HG03025 (cell line): ENCODE measurements at regions not wholly inside any gene's neighbourhood (a gene's known extent, or its start where the extent isn't known, plus 50 kb on each side); places are given as distances from the start of the nearest gene placed in this dataset.
"Not testable (repeated sequence)": the region's sequence is repeated elsewhere in the genome, so short reads cannot be mapped to it uniquely, and the experiment has no call there.

Experiments
- ATAC-seq: cut with Tn5 transposase; IDR thresholded peaks from one replicate; pipeline ENCODE4 v1.9.1; 2021; ENCODE audit warnings: mild to moderate bottlenecking, moderate library complexity; ENCODE audit not compliant: unreplicated experiment, low FRiP score

DNA sequence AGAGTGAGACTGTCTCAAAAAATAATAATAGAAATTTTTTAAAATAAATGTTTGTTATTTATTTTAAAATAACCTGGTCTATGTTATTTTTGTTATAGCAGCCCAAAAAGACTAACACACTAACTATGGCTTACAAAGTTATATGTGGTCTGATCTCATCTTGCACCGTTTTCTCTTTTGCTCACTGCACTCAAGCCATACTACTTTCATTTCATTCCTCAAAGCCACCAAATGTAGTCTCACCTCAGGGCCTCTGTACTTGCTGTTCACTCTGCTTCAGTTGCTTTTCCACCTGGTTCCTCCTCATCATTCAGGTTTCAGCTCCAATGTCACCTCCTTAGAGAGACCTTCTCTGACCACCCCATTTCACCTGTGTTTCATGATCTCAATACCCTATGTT lies 55.2 kb upstream of the MDM1 start:
- ATAC-seq = no peak

DNA sequence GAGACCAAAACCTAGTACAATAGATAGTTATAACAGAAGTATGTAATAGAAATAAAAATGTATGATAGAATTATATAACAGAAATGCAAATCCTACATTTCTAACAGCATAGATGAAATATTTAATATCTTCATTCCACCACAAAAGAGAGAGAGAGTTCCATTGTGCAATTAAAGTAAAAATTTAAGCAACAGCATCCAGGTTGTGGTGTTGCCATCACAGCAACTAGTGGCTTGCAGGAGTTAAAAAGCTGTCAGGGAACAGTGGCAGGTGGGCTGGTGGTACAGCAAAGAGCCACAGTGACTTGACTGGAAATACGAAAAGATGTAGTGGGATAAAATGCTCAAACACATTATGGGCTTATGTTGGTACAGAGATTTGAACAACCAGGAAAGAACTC lies 57.1 kb upstream of the MDM1 start:
- ATAC-seq = no peak

DNA sequence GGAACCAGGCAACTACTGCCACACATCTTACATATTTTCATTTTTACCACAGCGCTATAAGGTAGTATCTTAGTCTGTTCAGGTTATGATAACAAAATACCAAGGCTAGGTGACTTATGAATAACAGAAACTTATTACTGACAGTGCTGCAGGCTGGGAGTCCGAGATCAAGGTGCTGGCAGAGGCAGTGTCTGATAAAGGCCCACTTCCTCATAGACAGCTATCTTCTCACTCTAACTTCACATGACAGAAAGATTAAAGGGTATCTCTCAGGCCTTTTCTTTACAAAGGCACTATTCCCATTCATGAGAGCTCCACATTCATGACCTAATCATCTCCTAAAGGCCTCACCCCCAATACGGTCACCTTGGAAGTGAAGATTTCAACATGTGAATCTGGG lies 59.8 kb upstream of the MDM1 start:
- ATAC-seq = no peak

DNA sequence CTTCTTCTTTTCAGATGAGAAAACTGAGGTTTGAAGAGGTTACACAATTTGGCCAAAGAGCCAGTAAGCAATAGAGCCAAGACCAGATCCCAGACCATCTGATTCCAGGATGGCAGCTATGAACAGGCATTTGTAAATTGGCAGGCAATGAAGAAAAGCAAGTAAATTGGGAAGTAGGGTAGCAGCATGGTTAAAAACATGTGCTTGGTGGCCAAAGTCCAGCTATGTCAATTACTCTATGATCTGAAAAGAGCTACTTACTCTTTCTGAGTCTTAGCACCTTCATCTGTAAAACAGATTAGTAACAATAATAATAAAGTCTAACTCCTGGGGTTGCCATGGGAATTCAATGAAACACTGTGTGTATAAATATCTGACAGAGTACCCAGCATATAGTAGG lies 60.2 kb upstream of the MDM1 start:
- no peak for ATAC-seq

DNA sequence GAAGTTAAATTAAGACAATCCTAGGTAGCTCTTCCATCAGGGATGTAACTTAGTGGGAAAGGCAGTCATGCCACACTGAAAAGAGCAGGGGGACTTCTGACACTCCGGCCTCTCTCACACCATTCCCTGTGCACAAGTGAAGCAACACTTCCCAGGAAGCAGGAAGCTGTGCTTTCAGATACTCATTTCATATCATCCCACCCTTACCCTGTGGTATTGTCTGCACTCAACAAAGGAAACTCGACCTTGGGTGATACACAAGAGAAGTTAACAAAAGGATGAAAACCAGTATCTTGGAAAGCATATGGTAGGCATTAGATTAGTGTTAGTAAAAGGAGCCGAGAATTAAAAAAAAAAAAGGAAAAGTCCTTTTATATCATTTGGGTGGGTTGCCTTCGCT lies 61.3 kb upstream of the MDM1 start:
- no peak for ATAC-seq

DNA sequence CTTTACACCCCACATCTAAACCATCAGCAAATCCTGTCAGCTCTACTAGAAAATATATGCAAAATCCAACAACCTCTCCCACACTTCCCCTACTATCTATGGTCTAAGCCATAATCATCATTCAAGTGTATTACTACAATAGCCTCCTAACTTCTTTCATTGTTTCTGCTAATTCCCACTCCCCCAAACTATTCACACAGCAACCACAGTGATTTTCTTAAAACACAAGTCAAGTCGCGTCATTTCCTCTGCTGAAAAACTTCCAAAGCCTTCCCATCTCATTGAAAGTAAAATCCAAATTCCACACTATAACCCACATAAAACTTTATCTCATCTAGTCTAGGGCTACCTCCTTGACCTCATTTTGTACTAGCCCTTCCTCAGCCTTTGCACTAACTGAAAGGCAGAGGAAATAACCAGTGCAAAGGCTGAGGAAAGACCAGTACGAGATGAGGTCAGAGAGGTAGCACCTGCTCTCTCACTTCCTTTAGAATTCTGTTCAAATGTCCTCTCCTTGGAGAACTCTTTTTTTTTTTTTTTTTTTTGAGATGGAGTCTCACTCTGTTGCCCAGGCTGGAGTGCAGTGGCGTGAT lies 65.5 kb upstream of the MDM1 start:
- no peak for ATAC-seq

DNA sequence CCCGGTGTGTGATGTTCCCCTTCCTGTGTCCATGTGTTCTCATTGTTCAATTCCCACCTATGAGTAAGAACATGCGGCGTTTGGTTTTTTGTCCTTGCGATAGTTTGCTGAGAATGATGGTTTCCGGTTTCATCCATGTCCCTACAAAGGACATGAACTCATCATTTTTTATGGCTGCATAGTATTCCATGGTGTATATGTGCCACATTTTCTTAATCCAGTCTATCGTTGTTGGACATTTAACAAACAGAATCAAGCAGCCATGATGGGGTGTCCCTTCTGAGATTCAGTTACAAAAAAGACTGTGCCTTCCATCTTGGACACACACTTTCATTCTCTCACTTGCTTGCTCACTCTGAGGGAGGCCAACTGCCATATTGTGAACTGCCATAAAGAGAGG lies 66.5 kb upstream of the MDM1 start:
- not testable (repeated sequence) for ATAC-seq

DNA sequence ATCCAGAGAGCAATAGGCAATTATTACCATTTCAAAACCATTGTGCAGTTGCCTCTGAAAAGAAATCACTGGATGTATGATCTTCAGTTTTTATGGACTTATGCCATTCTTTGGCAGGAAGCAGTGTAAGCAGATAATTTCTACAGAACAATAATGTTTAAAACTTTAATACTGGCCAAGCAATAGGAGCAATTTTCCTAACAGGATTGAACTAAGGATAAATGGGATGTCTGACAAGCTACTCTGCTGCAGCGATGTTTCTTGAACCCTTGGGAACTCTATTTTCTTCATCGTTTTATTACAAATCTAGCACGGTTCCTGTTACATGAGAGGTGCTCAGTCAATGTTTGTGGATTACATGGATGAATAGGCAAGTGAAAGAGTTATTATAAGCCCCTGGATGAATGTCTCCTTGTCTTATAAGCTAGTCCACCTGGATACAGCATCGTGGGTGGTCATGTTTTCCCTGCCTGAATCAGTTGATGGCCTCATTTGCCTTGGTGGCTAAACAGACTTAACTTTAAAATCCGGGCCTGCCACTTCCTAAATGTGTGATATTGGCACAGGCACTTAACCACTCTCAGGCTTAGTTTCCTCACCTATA lies 68.2 kb upstream of the MDM1 start:
- ATAC-seq = no peak

DNA sequence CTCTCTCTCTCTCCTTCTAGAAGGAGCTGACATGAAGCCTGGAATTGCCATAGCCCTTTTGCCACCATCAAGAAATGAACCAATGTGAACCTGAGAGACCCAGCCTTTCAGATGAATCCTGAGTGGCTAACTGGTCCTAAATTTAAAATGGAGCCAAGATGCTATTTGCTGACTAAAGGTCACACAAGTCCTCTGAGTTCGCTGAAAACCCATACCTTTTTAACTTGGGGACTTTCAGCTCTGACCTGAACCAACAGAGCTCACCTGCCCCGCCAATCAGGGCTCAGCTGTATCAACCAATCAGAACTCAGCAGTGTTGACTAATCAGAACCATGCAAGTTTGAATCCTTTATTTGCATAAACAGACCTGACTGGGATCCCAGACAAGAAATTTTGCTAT lies 70.3 kb upstream of the MDM1 start:
- no peak for ATAC-seq

DNA sequence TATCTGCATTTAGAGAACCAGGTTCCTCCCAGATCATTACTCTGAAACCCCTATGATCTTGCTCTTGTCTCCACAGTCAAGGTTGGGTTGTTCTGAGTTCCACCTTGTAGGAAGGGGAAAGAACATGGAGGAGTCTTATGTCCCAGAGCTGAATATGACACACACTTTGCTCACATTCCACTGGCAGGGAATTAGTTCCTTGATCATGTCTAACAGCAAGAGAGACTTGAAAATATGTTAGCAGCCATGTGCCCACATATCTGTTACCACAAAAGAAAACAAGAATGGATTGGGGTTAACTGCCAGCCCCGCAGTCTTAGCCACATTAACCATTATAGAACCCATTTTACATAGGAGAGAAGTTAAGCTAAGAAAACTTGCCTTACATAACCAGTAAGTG lies 71.1 kb upstream of the MDM1 start:
- ATAC-seq = no peak

DNA sequence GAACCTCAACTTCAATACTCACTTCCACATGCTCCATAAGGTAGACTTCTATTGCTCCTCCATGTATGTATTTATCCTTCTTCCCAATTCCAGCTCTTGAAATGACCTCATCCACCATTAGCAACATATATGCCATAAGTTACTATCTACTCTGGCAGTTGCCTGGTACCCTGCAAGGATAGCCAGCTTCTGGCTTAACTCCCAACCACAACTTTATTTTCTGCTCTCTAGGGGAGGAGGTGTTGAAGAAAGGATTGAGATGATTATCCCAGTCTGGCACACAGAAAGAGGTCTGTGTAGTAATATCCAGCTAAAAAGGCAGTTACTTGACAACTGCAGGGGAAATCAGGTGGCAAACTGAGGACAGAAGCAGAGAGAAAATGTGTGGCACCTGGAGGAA lies 71.5 kb upstream of the MDM1 start:
- ATAC-seq = no peak

DNA sequence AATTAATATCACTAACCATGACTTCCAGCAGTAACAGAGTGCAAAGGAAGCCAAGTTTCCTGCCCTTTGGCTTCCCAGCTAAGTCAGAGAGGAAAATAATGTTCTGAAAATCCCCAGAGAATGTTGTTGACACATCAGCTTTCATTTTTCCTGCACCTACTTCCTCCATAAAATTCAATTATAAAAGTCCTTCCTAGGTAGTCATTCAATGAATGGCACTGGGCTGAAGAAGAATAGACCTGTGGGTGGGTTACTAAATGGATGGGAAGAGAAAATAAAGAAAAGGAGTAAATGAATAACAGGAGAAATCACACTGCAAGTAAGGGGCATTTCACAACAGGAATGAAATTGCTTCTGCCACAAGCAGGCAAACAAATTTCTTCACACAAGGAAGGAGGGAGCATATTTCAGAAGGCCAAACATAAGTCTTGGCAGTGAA lies 73.2 kb upstream of the MDM1 start:
- no peak for ATAC-seq

DNA sequence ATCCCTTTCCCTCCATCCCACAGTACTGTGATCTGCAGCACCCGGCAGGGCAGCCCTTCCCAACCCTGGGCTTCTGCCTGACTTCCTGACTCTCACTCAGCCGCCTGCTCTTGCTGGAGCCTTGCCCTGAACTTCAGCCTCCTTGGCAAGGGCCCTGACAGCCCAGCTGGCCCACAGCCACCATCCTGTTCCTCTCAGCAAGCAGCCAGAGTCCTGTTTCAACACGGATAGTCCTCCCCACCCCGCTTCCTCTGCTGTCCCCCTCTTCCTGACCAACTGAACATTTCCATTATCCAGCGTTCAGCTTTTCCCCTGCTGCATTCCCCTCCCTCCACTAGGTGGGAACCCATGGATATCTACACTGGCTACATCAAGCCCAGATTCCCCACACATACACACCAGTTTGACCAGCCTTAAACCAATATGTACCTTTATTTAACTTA lies 74.0 kb upstream of the MDM1 start:
- ATAC-seq = no peak

DNA sequence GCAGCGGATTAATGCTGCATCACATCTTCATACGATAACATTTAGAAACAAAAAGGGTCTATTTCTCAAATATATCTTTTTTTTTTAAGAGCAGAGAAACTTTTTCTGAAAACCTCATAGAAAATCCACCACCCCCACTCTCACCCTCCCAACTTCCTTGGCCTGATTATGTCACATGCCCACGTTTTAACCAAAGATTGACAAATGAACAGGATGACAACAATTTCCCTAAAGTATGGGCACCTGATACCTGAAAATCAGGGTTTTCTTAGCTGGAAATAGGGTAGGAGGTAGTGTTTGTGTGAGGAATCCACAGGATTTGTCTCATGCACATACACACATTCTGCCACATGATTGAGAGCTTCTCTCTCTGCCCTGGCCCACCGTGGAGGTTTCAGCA lies 74.7 kb upstream of the MDM1 start:
- ATAC-seq = no peak

DNA sequence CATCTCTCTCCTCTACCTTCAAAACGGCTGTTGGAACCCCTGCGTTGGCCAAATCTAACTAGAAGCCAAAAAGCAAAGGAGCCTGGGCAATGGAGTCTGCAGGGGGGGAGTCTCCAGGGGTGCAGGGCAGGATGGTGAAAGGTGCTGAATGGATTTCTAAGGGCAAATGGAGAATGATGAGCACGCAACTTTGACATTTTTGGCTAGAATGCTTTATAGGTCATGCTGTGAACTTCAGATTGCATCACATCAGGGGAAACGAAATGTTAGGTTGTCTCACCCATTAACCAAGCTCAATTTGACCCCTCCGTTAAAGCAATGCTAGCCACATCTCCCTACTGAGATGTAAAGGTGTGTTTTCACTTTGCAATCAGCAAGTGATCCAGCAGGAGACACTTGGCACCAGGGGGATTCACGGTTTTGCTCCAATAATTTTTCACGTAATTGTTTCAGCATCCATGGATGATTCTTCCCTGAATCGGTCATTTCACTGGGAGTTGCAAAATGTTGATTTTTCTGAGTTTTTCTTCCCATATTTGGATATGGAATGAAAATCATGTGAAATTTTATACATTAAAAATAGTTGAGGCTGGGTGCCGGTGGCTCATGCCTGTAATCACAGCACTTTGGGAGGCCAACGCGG lies 78.0 kb upstream of the MDM1 start:
- ATAC-seq = no peak

DNA sequence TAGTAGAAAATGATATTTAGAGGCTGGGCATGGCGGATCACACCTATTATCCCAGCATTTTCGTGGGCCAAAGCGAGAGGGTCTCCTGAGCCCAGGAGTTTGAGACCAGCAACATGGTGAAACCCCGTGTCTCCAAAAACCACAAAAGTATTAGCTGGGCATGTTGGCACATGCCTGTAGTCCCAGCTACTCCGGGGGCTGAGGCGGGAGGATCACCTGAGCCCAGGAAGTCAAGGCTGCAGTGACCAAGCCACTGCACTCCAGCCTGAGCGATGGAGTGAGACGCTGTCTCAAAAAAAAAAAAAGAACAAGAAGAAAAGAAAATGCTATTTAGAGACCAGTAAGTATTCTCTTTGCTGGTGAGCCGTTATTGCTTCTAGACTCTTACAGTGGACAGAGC lies 79.2 kb upstream of the MDM1 start:
- ATAC-seq = no peak

DNA sequence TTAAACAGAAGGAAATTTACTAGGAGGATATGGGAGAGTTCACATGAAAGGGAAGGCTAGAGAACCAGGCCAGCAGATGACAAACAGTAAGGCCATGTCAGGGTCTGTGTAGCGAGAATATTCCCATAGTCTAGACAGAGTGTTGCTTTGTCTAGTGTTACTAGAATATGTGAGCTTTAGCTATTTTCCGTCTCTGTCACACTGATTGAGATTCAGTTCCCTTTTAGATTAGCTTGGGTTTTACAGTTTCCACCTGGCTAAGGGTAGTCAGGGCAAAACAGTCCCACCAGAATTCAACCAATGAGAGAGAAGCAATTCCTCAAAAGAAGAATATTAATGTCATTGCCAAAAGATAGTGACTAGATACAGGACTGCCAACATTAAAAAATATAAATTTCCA lies 82.8 kb upstream of the MDM1 start:
- no peak for ATAC-seq

DNA sequence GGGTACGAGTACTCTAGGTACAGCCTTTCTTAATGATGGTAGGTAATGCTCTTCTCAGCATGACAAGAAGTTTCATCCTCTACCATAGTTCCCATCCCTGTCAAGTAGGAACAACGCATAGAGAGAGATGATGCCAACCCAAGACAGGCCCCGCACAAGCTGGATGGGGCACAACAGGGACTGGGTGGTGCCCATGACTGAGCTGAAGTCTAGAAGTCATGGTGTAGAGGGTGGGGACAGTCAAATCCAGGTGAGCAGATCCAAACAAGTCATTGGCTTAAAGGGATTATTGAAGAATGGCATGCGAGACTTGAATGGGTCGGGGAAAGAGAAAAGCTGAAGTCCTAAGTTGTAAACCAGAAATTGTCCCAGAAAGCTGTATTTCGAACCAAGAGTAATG lies 84.2 kb upstream of the MDM1 start:
- ATAC-seq = no peak

DNA sequence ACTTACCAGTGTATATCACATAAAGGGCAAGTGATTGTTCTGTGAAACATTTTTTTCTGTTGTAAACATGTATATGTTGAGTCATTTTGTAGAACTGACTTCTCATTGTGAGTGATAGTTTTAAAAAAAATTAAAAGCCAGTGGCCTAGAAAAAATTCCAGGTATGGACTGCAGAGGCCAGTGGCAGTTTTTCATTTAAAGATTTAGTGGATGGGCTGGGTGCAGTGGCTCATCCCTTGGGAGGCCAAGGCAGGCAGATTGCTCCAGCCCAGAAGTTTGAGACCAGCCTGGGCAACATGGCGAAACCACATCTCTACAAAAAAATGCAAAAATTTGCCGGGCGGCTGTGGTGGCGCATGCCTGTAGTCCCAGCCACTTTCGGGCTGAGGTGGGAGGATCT lies 84.7 kb upstream of the MDM1 start:
- ATAC-seq = no peak

DNA sequence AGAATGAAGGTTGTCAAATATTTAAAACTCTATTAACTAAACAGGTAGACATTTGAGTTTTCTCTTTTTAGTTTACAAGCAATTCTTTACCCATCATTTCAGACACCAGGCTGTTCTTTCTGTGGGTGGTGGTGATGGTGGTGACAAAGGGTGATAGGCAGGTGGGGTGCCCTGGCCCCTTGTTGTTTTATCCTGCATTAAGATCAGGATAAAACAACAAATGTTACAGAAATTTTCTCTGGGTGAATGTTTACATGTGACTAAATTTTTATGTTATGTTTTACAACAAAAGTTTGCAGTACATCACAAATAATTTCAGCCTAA lies 85.9 kb upstream of the MDM1 start:
- ATAC-seq = no peak

DNA sequence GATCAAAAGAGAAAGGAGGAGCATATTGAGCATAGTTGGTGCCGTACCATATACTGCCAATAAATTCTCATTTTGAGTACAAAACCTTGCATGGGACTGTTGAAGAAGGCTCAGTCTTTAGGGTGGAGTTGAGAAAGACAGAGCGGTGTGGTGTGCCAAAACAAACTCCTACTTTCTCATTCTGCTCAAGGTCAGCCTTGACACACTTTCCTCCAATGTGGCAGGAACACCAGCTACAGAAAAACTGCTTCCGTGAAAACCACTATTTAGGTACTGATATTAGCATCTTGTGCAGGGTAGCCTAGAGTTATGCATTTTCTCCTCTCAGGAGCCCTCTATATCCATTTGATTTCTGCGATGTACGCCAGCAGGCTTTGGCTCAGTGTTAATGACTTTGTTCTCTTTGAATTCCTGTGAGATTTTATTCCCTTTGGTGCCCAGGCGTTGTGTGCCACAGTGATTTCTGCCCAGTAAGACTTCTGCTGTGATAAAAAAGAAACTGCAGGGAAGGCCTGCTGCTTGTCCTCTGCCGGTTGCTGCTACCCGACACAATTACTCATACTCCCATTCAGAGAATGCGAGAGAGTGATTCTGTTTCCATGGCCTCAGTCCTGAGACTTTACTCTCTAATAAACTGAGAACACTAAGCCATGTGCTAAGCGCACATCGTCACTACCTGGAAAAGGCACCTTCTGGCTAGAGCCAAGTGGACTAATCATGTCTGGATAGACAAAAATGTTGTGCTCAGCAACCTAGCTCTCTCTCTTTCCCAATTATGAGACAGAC lies 88.3 kb upstream of the MDM1 start:
- no peak for ATAC-seq

DNA sequence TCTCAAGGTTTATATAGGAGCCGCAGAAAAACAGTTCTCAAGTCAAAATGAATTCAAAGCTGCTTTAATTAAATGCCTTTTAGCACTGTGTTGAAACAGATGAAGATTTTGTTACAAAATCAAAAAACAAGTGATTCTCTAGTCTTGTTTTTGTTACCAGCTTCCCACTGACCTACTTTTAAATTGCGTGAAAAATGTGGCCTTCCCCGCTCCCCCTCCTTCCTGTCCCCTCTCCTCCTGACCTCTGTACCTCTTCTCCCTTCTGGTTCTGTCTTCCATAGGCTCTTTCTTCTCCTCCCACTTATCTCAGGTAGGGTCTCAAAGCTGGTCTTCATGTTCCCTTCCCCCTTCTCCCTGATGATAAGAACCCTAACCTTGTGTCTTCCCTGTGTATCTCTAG lies 90.0 kb upstream of the MDM1 start:
- no peak for ATAC-seq
